ENCODE measurements at regions not wholly inside any gene's neighbourhood (a gene's known extent, or its start where the extent isn't known, plus 50 kb on each side); places are given as distances from the start of the nearest gene placed in this dataset.

DNA sequence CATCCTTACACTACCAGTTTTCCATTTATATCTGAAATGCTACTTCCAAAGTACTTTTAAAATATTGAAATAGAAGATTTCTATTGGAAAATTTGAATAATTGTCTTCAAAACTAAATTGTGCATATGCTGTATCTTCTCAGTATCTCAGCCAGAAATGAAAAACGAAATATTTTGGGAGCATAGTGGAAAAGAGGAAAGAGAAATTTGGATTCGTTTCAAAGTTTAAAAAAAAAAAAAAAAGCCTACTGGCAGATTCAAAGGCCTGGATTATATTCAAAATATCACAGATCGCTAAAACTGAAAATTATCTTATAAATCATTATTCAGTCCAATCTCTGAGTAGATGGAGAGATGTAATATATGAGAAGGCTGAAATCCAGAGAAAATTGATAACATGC, 440.7 kb downstream of the TAF11L14 start:
- H3K4me2 ChIP-seq (ENCODE audit: low read depth, low read length) = no peak overlapping the region
- H3K79me2 ChIP-seq (ENCODE audit: insufficient read depth, low read length) = no peaks in the 10 kb centered on the region
- intact Hi-C loops (cut with micrococcal nuclease; ENCODE audit: unreplicated experiment) = no loop called here
- ChIA-PET POLR2A (no interaction called here), CTCF (ENCODE audit: low intra/inter-chr PET ratio, low total read pairs) (no interaction called here)
- peaks cover 87% of the 10 kb centered on the region for H3K9me3 ChIP-seq (ENCODE audit: low read length)
- no peak for DNase-seq (ENCODE audit: low spot score)
- no peak for ATAC-seq
- H3K9ac ChIP-seq (ENCODE audit: insufficient read depth, low read depth, low read length) = no peak overlapping the region
- in situ Hi-C loops (cut with HindIII; ENCODE audit: extremely low pct_ligation_motif_present, low pct_unique_long_range_greater_than_20kb) = no loop called here
- no peak for TF ChIP-seq NR2F1 (CRISPR knock-in tag; IDR thresholded peaks at IDR 0.05)
- H3K36me3 ChIP-seq (replicated peaks in 1 of 2; ENCODE audit: control insufficient read depth in 1 of 2, insufficient read depth in 2 of 2, low read length in 2 of 2) = no peaks in the 10 kb centered on the region
- H3K4me3 ChIP-seq (replicated peaks in 1 of 3; ENCODE audit: insufficient read depth in 1 of 3, low read depth in 2 of 3, low read length in 3 of 3) = no peak overlapping the region
- H2AFZ ChIP-seq (ENCODE audit: low read length) = no peak overlapping the region
- no peaks in the 10 kb centered on the region for H4K20me1 ChIP-seq (ENCODE audit: insufficient read depth, low read length)
- WGBS (ENCODE audit: low lambda C conversion rate) = 5% methylated on average over 3 of the region's 3 CpGs
- no TSS peak for BruUV-seq (replicated peaks)
- H3K4me1 ChIP-seq (ENCODE audit: insufficient read depth, low read length) = no peaks in the 10 kb centered on the region
- FAIRE-seq = no peak
- no peaks in the 10 kb centered on the region for H3K27me3 ChIP-seq (ENCODE audit: control insufficient read depth in 1 of 2, insufficient read depth in 2 of 2, low read length in 2 of 2)
- H3K27ac ChIP-seq (ENCODE audit: extremely low read length, insufficient read depth, low read length) = no peak overlapping the region

DNA sequence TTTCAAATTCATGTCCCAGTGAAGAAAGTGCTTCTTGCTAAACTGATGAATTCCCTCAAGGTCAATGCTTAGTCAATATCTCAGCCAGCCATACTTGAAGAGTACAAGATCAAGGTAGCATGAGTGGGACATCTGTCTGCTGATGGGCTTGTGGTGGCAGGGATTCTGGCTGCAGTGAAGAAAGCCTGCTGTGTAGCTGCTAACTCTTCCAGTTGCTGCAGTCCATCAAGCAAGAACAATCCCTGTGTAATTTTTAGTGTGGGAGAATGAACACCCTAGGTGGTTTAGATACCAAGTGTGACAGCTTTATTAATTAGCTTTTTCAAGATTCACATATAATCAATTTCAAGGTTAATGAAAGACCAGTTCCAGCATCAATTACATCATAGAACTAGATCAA, 443.9 kb downstream of the TAF11L14 start:
- CTCF ChIA-PET (ENCODE audit: low intra/inter-chr PET ratio, low total read pairs) = no interaction called here
- Histone ChIP-seq H4K20me1 (ENCODE audit: insufficient read depth, low read length) (no peaks in the 10 kb centered on the region), H3K27ac (ENCODE audit: extremely low read length, insufficient read depth, low read length) (no peak overlapping the region), H2AFZ (ENCODE audit: low read length) (no peak overlapping the region), H3K4me1 (ENCODE audit: insufficient read depth, low read length) (no peaks in the 10 kb centered on the region), H3K4me3 (replicated peaks in 1 of 3; ENCODE audit: insufficient read depth in 1 of 3, low read depth in 2 of 3, low read length in 3 of 3) (no peak overlapping the region), H3K9ac (ENCODE audit: insufficient read depth, low read depth, low read length) (no peak overlapping the region), H3K9me3 (ENCODE audit: low read length) (peaks cover 87% of the 10 kb centered on the region), H3K27me3 (ENCODE audit: control insufficient read depth in 1 of 2, insufficient read depth in 2 of 2, low read length in 2 of 2) (no peaks in the 10 kb centered on the region), H3K4me2 (ENCODE audit: low read depth, low read length) (no peak overlapping the region), H3K36me3 (replicated peaks in 1 of 2; ENCODE audit: control insufficient read depth in 1 of 2, insufficient read depth in 2 of 2, low read length in 2 of 2) (no peaks in the 10 kb centered on the region), H3K79me2 (ENCODE audit: insufficient read depth, low read length) (no peaks in the 10 kb centered on the region)
- BruUV-seq (replicated peaks) = no TSS peak
- DNase-seq (ENCODE audit: low spot score) (no peak), ATAC-seq (no peak), FAIRE-seq (no peak)
- no peak for TF ChIP-seq SKIL (CRISPR knock-in tag; IDR thresholded peaks at IDR 0.05; ENCODE audit: borderline replicate concordance)
- no peak for TF ChIP-seq ZNF703 (CRISPR knock-in tag; IDR thresholded peaks at IDR 0.05; ENCODE audit: borderline replicate concordance)
- no peak for TF ChIP-seq MIER2 (CRISPR knock-in tag; IDR thresholded peaks at IDR 0.05)
- TF ChIP-seq, protein P1, sequence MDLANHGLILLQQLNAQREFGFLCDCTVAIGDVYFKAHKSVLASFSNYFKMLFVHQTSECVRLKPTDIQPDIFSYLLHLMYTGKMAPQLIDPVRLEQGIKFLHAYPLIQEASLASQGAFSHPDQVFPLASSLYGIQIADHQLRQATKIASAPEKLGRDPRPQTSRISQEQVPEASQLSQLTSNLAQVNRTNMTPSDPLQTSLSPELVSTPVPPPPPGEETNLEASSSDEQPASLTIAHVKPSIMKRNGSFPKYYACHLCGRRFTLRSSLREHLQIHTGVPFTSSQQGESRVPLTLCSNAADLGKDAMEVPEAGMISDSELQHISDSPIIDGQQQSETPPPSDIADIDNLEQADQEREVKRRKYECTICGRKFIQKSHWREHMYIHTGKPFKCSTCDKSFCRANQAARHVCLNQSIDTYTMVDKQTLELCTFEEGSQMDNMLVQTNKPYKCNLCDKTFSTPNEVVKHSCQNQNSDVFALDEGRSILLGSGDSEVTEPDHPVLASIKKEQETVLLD (CRISPR knock-in tag; IDR thresholded peaks at IDR 0.05; ENCODE audit: low read depth) = no peak
- TF ChIP-seq PAWR (CRISPR knock-in tag; IDR thresholded peaks at IDR 0.05; ENCODE audit: borderline replicate concordance) = no peak
- in situ Hi-C loops (cut with HindIII; ENCODE audit: extremely low pct_ligation_motif_present, low pct_unique_long_range_greater_than_20kb) (no loop called here), intact Hi-C loops (cut with micrococcal nuclease; ENCODE audit: unreplicated experiment) (no loop called here)
- POLR2A ChIA-PET = no interaction called here

Data from HepG2 (cell line).